H1 (cell line): ENCODE measurements at regions not wholly inside any gene's neighbourhood (a gene's known extent, or its start where the extent isn't known, plus 50 kb on each side); places are given as distances from the start of the nearest gene placed in this dataset.

Source experiments
- CTCF ChIA-PET: fragments of 300-600 bp; sonication (Branson Sonifier 250); formaldehyde crosslinking; loops from one replicate; lab custom pipeline; 2021; ENCODE audit not compliant: partially characterized antibody; lab: Charles Lee
- POLR2A ChIA-PET: fragments of 300-600 bp; sonication (Branson Sonifier 250); formaldehyde crosslinking; loops from one replicate; lab custom pipeline; 2021; ENCODE audit warnings: inconsistent platforms; ENCODE audit not compliant: partially characterized antibody; lab: Charles Lee
- DNase-seq, 2 experiments: peaks; one replicate each; pipeline versions ENCODE4 v3.0.0 to v3.0.0-alpha.2; 2010 to 2022; ENCODE audit warnings: low spot score in 2 of 2, low read depth in 1 of 2, mixed read lengths in 1 of 2
- FAIRE-seq: peaks from 2 replicates; lab custom pipeline; 2011; peaks lifted over from hg19 to GRCh38; lab: Jason Lieb, UNC
- H2AFZ ChIP-seq: 2 replicates; pipeline ENCODE4 v1.8.1; 2012; ENCODE audit warnings: low read length, inconsistent platforms
- H2AK5ac ChIP-seq: 2 replicates; pipeline ENCODE4 v1.6.1; 2013; ENCODE audit warnings: low read depth, low read length
- H2BK120ac ChIP-seq: replicated peaks from 2 replicates; pipeline ENCODE3; 2013; ENCODE audit warnings: low read depth, low read length, inconsistent platforms
- H2BK12ac ChIP-seq: 2 replicates; pipeline ENCODE4 v1.6.1; 2013; ENCODE audit warnings: low read depth, low read length
- H2BK15ac ChIP-seq: 2 replicates; pipeline ENCODE4 v1.6.1; 2013; ENCODE audit warnings: low read length
- H2BK20ac ChIP-seq: 2 replicates; pipeline ENCODE4 v1.6.1; 2013; ENCODE audit warnings: low read length
- H2BK5ac ChIP-seq: 2 replicates; pipeline ENCODE4 v1.6.1; 2013; ENCODE audit warnings: low read depth, low read length
- H3K14ac ChIP-seq: 2 replicates; pipeline ENCODE4 v1.6.1; 2013; ENCODE audit warnings: inconsistent platforms; ENCODE audit not compliant: insufficient read length
- H3K18ac ChIP-seq: 2 replicates; pipeline ENCODE4 v1.6.1; 2013; ENCODE audit warnings: low read length; ENCODE audit errors: extremely low read depth
- H3K23ac ChIP-seq: 2 replicates; pipeline ENCODE4 v1.6.1; 2013; ENCODE audit warnings: inconsistent platforms; ENCODE audit not compliant: insufficient read length
- H3K23me2 ChIP-seq: 2 replicates; pipeline ENCODE4 v1.6.1; 2013; ENCODE audit warnings: low read depth, low read length
- H3K27ac ChIP-seq: 2 replicates; pipeline ENCODE4 v1.6.1; 2011; ENCODE audit warnings: low read depth, low read length, inconsistent platforms
- H3K27me3 ChIP-seq, 4 experiments: replicated peaks in 1 of 4; 1 replicate in 1 of 4; 2 replicates in 3 of 4; pipeline versions ENCODE4 v1.6.1 to v1.8.1; 2011 to 2013; ENCODE audit warnings: low read length in 3 of 4, mild to moderate bottlenecking in 3 of 4, inconsistent platforms in 2 of 4, mixed read lengths in 2 of 4, moderate library complexity in 1 of 4; ENCODE audit not compliant: control insufficient read depth in 3 of 4, insufficient read depth in 3 of 4; ENCODE audit errors: extremely low read depth in 1 of 4
- H3K36me3 ChIP-seq, 4 experiments: 2 replicates each; pipeline versions ENCODE4 v1.6.1 to v1.8.1; 2011 to 2013; ENCODE audit warnings: mild to moderate bottlenecking in 4 of 4, low read length in 3 of 4, moderate library complexity in 2 of 4, control low read depth in 1 of 4, inconsistent platforms in 1 of 4; ENCODE audit not compliant: insufficient read depth in 4 of 4, control insufficient read depth in 2 of 4
- H3K4ac ChIP-seq: replicated peaks from 2 replicates; pipeline ENCODE3; 2013; ENCODE audit warnings: low read length, low read depth, mixed read lengths, inconsistent platforms; ENCODE audit not compliant: insufficient read length
- H3K4me1 ChIP-seq, 4 experiments: replicated peaks in 1 of 4; 1 replicate in 1 of 4; 2 replicates in 3 of 4; pipeline versions ENCODE4 v1.6.1 to v1.8.1; 2011 to 2013; ENCODE audit warnings: low read length in 3 of 4, inconsistent platforms in 2 of 4, mixed read lengths in 1 of 4; ENCODE audit not compliant: insufficient read depth in 4 of 4, control insufficient read depth in 3 of 4
- H3K4me2 ChIP-seq, 2 experiments: 2 replicates each; pipeline versions ENCODE4 v1.6.1 to v1.8.1; 2011 to 2013; ENCODE audit warnings: low read depth in 2 of 2, low read length in 2 of 2, control low read depth in 1 of 2, inconsistent platforms in 1 of 2, mild to moderate bottlenecking in 1 of 2; ENCODE audit not compliant: insufficient read depth in 1 of 2
- H3K4me3 ChIP-seq, 4 experiments: fragments of 200-600, 300-600 bp in 1 of 4; sonication (generic), shearing (Covaris generic), sonication (Bioruptor Twin) in 1 of 4; 2 replicates each; pipeline versions ENCODE4 v1.5.1 to v1.8.1; 2011 to 2016; ENCODE audit warnings: low read length in 4 of 4, low read depth in 3 of 4, control low read depth in 2 of 4, inconsistent platforms in 2 of 4, mild to moderate bottlenecking in 2 of 4, mixed read lengths in 1 of 4, moderate library complexity in 1 of 4; ENCODE audit not compliant: insufficient read depth in 2 of 4; ENCODE audit errors: extremely low read depth in 1 of 4
- H3K56ac ChIP-seq: replicated peaks from 2 replicates; pipeline ENCODE3; 2013; ENCODE audit warnings: low read depth, mild to moderate bottlenecking, mixed read lengths, low read length, inconsistent platforms; ENCODE audit not compliant: insufficient read length
- H3K79me1 ChIP-seq: 2 replicates; pipeline ENCODE4 v1.6.1; 2013; ENCODE audit warnings: low read depth, low read length, control low read depth
- H3K79me2 ChIP-seq, 2 experiments: 2 replicates each; pipeline versions ENCODE4 v1.6.1 to v1.8.1; 2012 to 2013; ENCODE audit warnings: low read length in 2 of 2, mild to moderate bottlenecking in 2 of 2, inconsistent platforms in 1 of 2; ENCODE audit not compliant: insufficient read depth in 2 of 2, control insufficient read depth in 1 of 2
- H3K9ac ChIP-seq, 4 experiments: replicated peaks in 1 of 4; 1 replicate in 1 of 4; 2 replicates in 3 of 4; pipeline versions ENCODE4 v1.6.1 to v1.8.1; 2011 to 2013; ENCODE audit warnings: low read depth in 3 of 4, low read length in 3 of 4, control low read depth in 2 of 4, mild to moderate bottlenecking in 2 of 4, moderate library complexity in 2 of 4, inconsistent platforms in 1 of 4; ENCODE audit errors: extremely low read depth in 1 of 4
- H3K9me3 ChIP-seq, 2 experiments: 2 replicates each; pipeline versions ENCODE4 v1.6.1 to v1.8.1; 2012 to 2013; ENCODE audit warnings: mild to moderate bottlenecking in 2 of 2, moderate library complexity in 2 of 2, control low read depth in 1 of 2, inconsistent platforms in 1 of 2, low read depth in 1 of 2, low read length in 1 of 2, mixed read lengths in 1 of 2; ENCODE audit not compliant: insufficient read depth in 2 of 2
- H4K20me1 ChIP-seq, 2 experiments: replicated peaks in 1 of 2; 2 replicates each; pipeline versions ENCODE3 to v1.8.1; 2011 to 2013; ENCODE audit warnings: inconsistent platforms in 2 of 2, low read length in 2 of 2, mild to moderate bottlenecking in 1 of 2; ENCODE audit not compliant: insufficient read depth in 2 of 2, control insufficient read depth in 1 of 2
- H4K5ac ChIP-seq: 2 replicates; pipeline ENCODE4 v1.6.1; 2013; ENCODE audit warnings: low read length, low read depth, mixed read lengths, inconsistent platforms; ENCODE audit not compliant: insufficient read length
- H4K8ac ChIP-seq: 2 replicates; pipeline ENCODE4 v1.8.0; 2013; ENCODE audit warnings: mild to moderate bottlenecking, moderate library complexity, low read length, inconsistent platforms; ENCODE audit not compliant: insufficient read depth; ENCODE audit errors: extremely low read depth
- H4K91ac ChIP-seq: replicated peaks from 2 replicates; pipeline ENCODE3; 2013; ENCODE audit warnings: low read length, mixed read lengths, inconsistent platforms; ENCODE audit not compliant: insufficient read length
- CHD1 ChIP-seq: IDR thresholded peaks from 2 replicates; pipeline ENCODE4 v1.6.1; 2012; ENCODE audit warnings: low read depth, low read length, improper control_type of control experiment
- EZH2 ChIP-seq: fragments of 200-600 bp; sonication (generic); IDR thresholded peaks from 2 replicates; pipeline ENCODE4 v1.7.1; 2012; ENCODE audit warnings: low read depth, mild to moderate bottlenecking, moderate library complexity, low read length, inconsistent platforms; ENCODE audit not compliant: severe bottlenecking
- HDAC6 ChIP-seq: IDR thresholded peaks from one replicate; pipeline ENCODE4 v1.7.1; 2012; ENCODE audit warnings: low read depth, mild to moderate bottlenecking, inconsistent platforms, low read length, moderate library complexity
- SIX5 ChIP-seq: IDR thresholded peaks from 2 replicates; pipeline ENCODE4 v1.6.1; 2011; ENCODE audit warnings: mild to moderate bottlenecking, low read depth, low read length
- SP4 ChIP-seq: IDR thresholded peaks from 2 replicates; pipeline ENCODE4 v1.6.1; 2012; ENCODE audit warnings: low read length, inconsistent platforms
- SRF ChIP-seq: IDR thresholded peaks from 2 replicates; pipeline ENCODE4 v1.6.1; 2011; ENCODE audit warnings: mild to moderate bottlenecking, low read depth, low read length, moderate library complexity
- ZNF274 ChIP-seq: IDR thresholded peaks from 2 replicates; pipeline ENCODE4 v1.7.0; 2012; ENCODE audit warnings: low read length, borderline replicate concordance; ENCODE audit errors: extremely low read depth

DNA sequence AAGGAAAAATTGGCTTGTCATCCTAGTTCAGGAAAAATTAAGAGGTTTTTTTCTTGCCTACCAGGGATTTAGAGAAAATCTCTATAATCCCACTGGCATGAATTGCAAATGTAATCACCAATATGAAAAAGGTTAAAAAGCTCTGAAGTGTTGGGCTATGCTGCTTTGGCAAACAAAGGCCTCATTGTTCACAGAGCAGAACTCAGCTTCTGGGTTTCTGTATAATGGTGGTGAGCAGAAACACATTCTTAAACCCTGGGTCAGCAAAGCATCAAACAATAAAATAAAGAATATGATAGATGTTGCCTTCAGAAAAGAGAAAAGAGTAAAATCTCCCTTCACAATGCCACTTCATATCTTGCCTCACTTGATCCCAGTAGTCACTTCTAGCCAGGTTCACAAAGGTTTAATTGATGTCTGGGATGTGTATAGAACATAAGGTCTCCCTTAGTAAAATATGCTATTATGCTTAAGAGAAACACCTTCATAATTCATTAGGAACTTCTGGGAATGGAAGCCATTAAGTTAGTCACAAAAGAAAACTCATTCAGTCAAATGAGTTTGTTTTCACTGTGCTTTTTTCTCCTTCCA, 1255.5 kb upstream of the PHF14 start:
- Histone ChIP-seq H3K79me2 (no peaks in the 10 kb centered on the region), H3K79me1 (no peaks in the 10 kb centered on the region), H2BK5ac (no peak overlapping the region), H2AK5ac (no peak overlapping the region), H3K14ac (no peak overlapping the region), H4K20me1 (no peaks in the 10 kb centered on the region), H3K18ac (no peak overlapping the region), H2BK12ac (no peak overlapping the region), H3K9me3 (no peaks in the 10 kb centered on the region), H2BK120ac (no peak overlapping the region), H4K91ac (no peak overlapping the region), H3K23ac (no peak overlapping the region), H2AFZ (no peak overlapping the region), H3K4ac (no peak overlapping the region), H3K23me2 (no peaks in the 10 kb centered on the region; the same call in 1 of the 2 replicates), H3K56ac (no peak overlapping the region), H3K4me2 (no peak overlapping the region), H4K8ac (no peak overlapping the region), H2BK15ac (no peak overlapping the region), H3K36me3 (no peaks in the 10 kb centered on the region), H2BK20ac (no peak overlapping the region), H3K27ac (no peak overlapping the region), H3K27me3 (no peaks in the 10 kb centered on the region), H3K4me3 (no peak overlapping the region), H4K5ac (no peak overlapping the region), H3K4me1 (no peaks in the 10 kb centered on the region), H3K9ac (no peak overlapping the region)
- CTCF ChIA-PET, result no interaction called here
- TF ChIP-seq HDAC6, result no peak
- TF ChIP-seq SRF, result no peak
- TF ChIP-seq SP4, result no peak
- no peak for TF ChIP-seq EZH2
- TF ChIP-seq SIX5, result no peak
- no peak for TF ChIP-seq ZNF274
- no peak for TF ChIP-seq CHD1
- POLR2A ChIA-PET, result no interaction called here
- FAIRE-seq (no peak), DNase-seq (no peak)
